Transverse colon (tissue), 4 donors: ENCODE measurements at regions not wholly inside any gene's neighbourhood (a gene's known extent, or its start where the extent isn't known, plus 50 kb on each side); places are given as distances from the start of the nearest gene placed in this dataset.
"Not testable (repeated sequence)": the region's sequence is repeated elsewhere in the genome, so short reads cannot be mapped to it uniquely, and the experiment has no call there.

Source experiments
- EP300 ChIP-seq: sonication (generic); formaldehyde crosslinking; IDR thresholded peaks from one replicate; pipeline ENCODE4 v1.6.1; 2017; ENCODE audit warnings: antibody characterized with exemption, low read depth
- POLR2A ChIP-seq: fragments of 450-650 bp; IDR thresholded peaks from one replicate; pipeline ENCODE4 v1.6.1; 2016; ENCODE audit warnings: antibody characterized with exemption, mild to moderate bottlenecking, moderate library complexity
- POLR2AphosphoS5 ChIP-seq, 3 donors: sonication (generic); formaldehyde crosslinking; IDR thresholded peaks; one replicate each; pipeline ENCODE4 v1.6.1; 2016; ENCODE audit warnings: antibody characterized with exemption in 3 of 3
- TF ChIP-seq, protein P1 (sequence below), 5 experiments: fragments of 200-600 bp in 3 of 5; fragments of 450-650 bp in 2 of 5; sonication (generic) in 3 of 5; IDR thresholded peaks; 1 replicate in 2 of 5; 2 replicates in 3 of 5; pipeline ENCODE4 v1.5.1; 2016 to 2017; ENCODE audit warnings: antibody characterized with exemption in 5 of 5, inconsistent platforms in 3 of 5, mild to moderate bottlenecking in 2 of 5, moderate library complexity in 1 of 5

- TF ChIP-seq, protein P1, sequence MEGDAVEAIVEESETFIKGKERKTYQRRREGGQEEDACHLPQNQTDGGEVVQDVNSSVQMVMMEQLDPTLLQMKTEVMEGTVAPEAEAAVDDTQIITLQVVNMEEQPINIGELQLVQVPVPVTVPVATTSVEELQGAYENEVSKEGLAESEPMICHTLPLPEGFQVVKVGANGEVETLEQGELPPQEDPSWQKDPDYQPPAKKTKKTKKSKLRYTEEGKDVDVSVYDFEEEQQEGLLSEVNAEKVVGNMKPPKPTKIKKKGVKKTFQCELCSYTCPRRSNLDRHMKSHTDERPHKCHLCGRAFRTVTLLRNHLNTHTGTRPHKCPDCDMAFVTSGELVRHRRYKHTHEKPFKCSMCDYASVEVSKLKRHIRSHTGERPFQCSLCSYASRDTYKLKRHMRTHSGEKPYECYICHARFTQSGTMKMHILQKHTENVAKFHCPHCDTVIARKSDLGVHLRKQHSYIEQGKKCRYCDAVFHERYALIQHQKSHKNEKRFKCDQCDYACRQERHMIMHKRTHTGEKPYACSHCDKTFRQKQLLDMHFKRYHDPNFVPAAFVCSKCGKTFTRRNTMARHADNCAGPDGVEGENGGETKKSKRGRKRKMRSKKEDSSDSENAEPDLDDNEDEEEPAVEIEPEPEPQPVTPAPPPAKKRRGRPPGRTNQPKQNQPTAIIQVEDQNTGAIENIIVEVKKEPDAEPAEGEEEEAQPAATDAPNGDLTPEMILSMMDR (IDR thresholded peaks at IDR 0.05), result not testable (repeated sequence)
- not testable (repeated sequence) for TF ChIP-seq POLR2AphosphoS5 (IDR thresholded peaks at IDR 0.05); EP300; POLR2A
These were observed 322.9 kb downstream of the LRRC3B start for GRCh38 chr3:26945480-26945879.
